ENCODE measurements at regions not wholly inside any gene's neighbourhood (a gene's known extent, or its start where the extent isn't known, plus 50 kb on each side); places are given as distances from the start of the nearest gene placed in this dataset.

DNA sequence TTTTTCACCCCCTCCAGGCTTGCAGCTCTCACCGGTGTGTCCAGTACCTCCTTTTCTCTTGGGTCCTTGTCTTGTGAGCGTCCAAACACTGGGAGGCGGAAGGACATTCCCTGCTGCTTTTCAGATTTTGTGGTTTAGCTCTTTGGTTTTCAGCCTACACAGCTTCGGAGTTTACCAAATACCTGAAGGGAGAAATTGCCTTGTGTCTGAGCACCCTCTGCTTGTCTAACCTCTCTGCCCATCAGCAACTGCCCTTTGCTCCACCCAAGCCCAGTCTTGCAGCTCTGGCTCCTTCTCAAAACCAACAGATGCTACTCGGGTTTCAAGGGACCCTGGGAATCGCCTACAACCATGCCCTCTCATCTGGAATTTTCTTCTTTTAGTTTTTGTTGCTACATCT is 519.1 kb upstream of the IGFBP3 start:
- DNase-seq (ENCODE audit: low read depth), result no peak
- in situ Hi-C loops (cut with HindIII; ENCODE audit: low pct_unique_long_range_greater_than_20kb, low sequenced_read_pairs), result no loop called here

DNA sequence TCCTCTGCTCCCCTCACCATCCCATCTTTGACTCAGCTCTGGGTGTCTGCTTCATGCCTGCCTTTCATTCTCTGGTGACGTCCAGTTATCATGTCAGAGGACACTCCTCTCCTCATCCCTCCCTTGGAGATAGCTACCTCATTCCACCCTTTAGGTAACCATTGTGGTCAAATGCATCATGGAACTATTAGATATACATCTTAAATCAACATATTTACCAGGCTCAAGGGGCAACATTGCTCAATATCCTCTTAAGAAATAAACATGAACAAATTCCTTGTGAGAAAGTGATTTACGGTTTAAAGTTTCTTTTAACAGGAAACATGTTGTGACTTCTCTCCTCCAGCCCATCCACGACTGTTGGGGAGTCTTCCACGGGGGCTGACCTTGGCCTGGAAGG is 511.6 kb upstream of the IGFBP3 start:
- in situ Hi-C loops (cut with HindIII; ENCODE audit: low pct_unique_long_range_greater_than_20kb, low sequenced_read_pairs), result no loop called here
- peak; percentile 58 for DNase-seq (ENCODE audit: low read depth)

DNA sequence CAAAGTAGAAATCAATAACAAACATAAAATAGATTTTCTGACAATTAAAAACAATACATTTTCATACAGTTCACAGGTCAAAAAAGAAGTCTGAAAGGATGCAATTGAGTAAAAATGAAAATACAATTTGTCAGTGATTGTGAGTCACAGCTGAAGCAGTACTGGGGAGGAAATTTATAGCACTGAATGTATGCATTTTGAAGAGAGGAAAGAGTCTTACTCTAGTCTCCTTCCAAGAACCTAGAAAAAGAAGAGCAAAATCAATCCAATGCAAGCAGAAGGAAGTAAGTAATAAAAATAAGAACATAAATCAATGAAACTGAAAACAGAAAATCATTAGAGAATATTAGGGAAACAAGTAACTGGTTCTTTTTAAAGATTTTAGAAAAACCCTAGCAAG is 507.2 kb upstream of the IGFBP3 start:
- no peak for DNase-seq (ENCODE audit: low read depth)

DNA sequence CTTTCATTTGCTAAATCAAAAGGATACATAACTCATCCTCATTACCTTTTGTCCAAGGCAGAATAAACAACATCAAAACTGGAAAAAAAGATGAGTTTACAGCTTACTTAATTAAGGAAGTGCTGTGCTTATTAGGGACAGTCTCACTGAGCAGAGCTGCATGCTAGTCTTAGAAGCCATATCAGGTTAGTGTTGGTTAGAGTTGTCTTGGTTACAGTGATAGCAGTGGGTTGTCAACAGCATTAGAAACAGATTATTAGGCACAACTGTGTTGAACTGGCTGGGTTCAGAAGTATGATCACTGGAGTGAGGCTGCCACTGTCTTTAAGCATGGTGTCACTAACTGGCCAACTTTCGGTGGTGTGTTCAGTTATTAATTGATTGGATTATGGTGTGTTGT is 503.9 kb upstream of the IGFBP3 start:
- no peak for DNase-seq (ENCODE audit: low read depth)
- in situ Hi-C loops (cut with HindIII; ENCODE audit: low pct_unique_long_range_greater_than_20kb, low sequenced_read_pairs), result no loop called here

More for the DNA sequence above, 507.2 kb upstream of the IGFBP3 start:
- in situ Hi-C loops (cut with HindIII; ENCODE audit: low pct_unique_long_range_greater_than_20kb, low sequenced_read_pairs), result no loop called here

DNA sequence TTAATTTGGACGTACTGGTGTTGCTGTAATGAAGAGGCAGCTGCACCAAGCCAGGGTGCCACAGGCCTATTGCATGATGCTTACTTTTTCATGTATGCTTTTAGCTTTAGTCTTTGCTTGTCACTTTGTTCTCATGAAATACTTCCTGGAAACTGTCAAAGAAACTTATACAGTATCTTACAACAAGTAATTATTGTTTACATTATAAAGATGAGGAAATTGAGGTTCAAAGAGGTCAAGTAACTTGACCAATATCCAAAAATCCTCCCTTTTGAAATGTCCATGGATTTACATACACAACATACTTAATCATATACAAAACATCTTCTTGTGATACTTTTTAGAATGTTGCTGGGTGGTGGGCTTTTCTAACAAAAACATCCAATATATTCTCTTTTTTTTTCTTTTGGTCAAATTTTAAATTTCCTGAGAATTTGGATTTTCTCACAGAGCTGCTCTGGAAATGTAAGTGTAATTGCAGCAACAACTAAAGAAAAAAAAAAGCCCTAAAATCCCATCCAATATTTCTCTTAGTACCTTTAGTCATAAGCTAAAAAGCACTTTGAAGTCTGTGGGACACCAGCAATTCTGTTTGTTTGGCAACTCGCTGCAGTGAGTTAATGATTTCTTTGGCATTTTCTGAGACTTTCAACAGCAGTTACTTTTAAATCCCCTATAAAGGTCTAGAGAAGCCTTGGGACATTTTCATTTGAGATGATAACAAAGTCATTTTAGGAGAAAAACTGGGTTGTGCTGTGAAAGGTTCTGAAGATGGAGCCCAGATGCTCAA is 500.6 kb upstream of the IGFBP3 start:
- DNase-seq (ENCODE audit: low read depth), result no peak

DNA sequence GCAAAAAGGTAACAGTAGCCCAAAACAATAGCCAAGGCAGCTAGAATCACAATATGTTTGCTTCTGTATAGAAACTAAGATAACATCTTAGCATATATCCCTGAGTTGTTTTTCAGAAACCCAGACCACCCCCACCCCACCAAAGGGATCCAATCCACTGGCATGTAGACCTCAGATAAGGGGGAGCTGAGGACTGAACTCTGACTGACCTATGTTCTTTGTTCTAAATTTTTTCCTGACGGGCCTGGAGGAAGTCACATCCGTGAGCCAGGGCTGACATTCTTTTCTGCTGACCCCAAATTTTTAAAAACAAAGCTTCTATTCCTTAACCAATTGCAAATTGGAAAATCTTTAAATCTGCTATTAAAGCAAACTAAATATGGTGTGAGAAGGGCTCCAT is 493.9 kb upstream of the IGFBP3 start:
- DNase-seq (ENCODE audit: low read depth), result no peak
- in situ Hi-C loops (cut with HindIII; ENCODE audit: low pct_unique_long_range_greater_than_20kb, low sequenced_read_pairs), result no loop called here

More for the DNA sequence above, 500.6 kb upstream of the IGFBP3 start:
- in situ Hi-C loops (cut with HindIII; ENCODE audit: low pct_unique_long_range_greater_than_20kb, low sequenced_read_pairs), result no loop called here

DNA sequence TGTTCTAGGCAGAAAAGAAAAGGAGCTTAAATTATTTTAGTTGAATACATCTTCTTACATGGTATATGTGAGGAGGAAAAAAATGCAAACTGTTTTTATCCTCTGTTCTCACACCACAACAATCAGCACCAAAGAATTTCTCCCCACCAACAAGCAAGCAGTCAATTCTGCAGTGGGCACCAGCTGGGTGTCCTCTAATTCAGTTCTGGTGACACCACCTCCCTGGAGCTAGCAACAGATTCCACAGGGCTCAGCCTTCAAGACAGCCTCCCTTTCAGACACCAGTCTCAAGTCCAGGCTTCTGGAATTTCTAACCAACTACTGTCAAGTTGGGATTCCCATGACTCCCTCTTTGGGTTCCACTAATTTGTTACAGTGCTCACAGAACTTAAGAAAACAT is 490.2 kb upstream of the IGFBP3 start:
- no peak for DNase-seq (ENCODE audit: low read depth)
- in situ Hi-C loops (cut with HindIII; ENCODE audit: low pct_unique_long_range_greater_than_20kb, low sequenced_read_pairs), result no loop called here

DNA sequence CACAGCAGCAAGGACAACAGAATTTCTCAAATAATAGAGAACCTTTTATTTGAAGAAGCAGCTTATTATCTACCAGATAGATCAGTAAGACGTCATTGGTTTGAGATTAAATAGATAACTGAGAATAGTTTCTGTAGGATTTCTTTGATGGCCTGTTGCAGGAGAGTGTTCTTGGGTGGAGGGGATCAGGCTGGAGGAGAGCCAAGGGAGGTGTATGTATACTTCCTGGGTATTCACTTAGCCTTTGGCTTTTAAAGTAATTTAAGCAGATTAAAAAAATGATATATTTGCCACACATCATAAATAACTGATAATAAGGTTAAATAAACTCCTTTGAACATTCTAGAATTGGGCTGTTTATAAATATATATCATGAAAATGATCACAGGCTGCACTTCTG is 486.1 kb upstream of the IGFBP3 start:
- in situ Hi-C loops (cut with HindIII; ENCODE audit: low pct_unique_long_range_greater_than_20kb, low sequenced_read_pairs), result no loop called here
- no peak for DNase-seq (ENCODE audit: low read depth)

DNA sequence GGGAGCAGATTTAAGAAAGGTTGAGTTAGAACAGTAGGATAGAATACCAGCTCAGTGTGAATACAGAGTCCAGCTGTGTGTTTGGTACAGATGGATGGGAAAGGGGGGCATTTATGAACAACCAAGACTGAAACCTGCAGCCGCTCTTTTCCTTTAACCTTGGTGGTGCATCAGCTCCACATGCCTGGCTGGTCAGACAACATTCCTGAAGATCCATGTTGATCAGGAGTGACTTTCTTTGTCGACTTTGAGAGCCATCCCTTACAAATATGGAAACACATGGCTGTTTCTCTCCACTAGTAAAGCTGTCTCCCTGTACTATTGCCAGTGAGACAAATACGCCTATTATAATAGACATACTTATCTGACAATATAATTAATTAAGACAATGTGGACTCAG is 476.5 kb upstream of the IGFBP3 start:
- no peak for DNase-seq (ENCODE audit: low read depth)
- in situ Hi-C loops (cut with HindIII; ENCODE audit: low pct_unique_long_range_greater_than_20kb, low sequenced_read_pairs), result no loop called here

DNA sequence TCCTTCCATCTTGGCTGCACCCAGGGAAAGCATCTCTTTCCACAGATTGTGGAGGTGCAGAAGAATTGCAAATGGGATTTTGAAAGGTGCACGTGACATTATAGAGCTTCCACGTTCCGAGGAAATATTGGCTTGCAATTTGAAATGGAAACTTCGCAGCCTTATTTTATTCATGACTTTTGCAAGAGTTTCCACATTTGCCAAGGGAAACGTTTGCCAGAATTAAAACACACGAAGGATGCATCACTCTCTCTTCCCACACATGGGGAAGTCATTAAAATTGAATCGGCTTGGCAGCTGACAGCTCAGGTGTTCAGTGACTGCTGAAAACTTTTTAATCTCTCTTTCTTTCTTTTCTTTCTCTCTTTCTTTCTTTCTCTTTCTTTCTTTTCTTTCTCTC is 475.4 kb upstream of the IGFBP3 start:
- DNase-seq (ENCODE audit: low read depth), result no peak
- in situ Hi-C loops (cut with HindIII; ENCODE audit: low pct_unique_long_range_greater_than_20kb, low sequenced_read_pairs), result no loop called here

DNA sequence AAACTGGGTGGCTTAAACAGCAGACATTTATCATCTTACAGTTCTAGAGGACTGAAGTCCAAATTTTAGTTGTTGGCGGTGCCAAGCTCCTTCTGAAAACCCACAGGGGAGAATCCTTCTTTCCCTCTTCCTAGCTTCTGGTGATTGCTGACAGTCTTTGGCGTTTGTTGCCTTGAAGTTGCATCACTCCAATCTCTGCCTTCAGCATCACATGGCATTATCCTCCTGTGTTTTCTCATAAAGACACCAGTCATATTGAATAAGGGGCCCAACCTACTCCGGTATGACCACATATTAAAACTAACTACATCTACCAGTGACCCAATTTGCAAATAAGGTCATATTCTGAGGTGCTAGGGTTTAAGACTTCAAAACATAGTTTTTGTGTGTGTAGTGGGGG is 472.1 kb upstream of the IGFBP3 start:
- DNase-seq (ENCODE audit: low read depth), result no peak
- in situ Hi-C loops (cut with HindIII; ENCODE audit: low pct_unique_long_range_greater_than_20kb, low sequenced_read_pairs), result no loop called here

DNA sequence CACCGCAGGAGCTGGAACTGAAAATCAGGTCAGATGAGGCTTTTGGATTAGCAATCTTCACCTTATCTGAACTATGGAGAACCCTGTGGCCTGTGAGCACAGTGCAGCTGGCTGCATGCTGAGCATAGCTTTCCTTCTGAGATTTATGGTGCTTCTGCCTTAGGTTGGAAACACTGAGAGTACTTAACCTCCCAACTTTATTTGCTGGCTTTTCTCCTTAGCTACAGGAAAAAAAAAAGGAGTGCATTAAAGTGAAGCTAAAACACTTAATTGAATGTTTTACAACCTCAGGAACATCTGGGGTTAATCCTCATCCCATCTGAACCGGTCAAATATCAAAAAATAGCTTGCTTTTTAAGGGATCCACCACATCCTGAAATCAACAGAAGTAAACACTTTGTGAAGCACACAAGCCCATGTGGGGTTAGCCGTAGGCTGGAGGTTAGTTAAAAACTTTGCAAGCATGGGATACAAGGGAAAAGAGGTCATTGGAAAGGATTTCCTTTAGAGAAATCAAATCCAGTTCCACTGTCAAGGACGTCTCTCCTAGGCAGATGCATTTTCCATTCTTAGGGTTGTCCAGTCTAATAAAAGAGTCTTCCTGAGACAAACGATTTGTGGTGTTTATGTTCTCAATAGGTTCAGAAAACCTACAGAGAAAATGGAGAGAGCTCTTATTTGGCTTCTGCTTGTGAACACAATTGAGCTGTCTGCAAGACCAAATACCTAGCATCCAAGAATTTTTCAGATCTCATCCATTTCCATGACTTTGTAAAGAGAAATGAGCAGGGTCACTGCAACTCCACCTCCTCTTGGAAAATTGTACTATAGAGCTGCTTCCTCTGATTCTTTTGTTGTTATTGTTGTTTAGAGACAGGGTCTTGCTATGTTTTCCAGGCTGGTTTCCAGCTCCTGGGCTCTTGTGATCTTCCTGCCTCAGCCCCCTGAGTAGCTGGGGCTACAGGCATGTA is 470.4 kb upstream of the IGFBP3 start:
- in situ Hi-C loops (cut with HindIII; ENCODE audit: low pct_unique_long_range_greater_than_20kb, low sequenced_read_pairs), result no loop called here
- no peak for DNase-seq (ENCODE audit: low read depth)

DNA sequence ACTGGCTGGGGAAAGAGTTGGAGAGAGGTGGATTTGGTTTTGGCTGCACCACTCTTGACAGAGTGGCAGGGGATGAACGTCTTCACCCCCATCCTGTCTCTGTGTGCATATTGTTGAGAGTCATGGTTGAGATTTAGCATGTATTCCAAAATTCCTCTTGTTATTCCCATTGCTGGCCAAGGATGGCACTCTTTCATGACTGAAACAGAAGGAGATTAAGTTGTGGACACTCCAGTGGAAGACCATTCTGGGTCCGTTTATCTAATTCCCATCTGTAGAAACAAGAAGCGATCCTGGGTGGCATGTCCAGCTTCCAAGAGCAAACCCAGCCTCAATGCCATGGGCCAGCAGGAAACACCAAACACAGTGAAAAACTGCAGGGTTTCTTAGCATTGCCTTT is 469.0 kb upstream of the IGFBP3 start:
- no peak for DNase-seq (ENCODE audit: low read depth)
- in situ Hi-C loops (cut with HindIII; ENCODE audit: low pct_unique_long_range_greater_than_20kb, low sequenced_read_pairs), result no loop called here

DNA sequence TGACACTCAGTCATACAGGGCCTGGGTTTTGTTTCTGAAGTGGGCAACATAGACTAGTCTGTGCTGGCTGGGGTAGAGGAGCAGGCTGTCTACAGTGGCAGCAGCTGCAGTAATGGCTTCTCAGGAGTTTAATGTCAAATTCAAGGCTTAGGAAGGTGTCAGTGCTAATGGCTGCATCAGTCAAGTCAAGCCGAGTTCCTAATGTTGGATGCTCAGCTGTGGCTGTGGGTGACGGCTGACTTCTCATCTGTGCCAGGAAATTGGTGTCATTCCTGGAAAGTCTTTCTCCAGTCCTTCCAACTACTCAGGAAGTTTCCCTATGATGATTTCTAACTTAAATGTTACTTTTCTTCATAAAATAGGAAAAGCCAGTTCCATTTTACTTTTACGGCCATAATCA is 468.1 kb upstream of the IGFBP3 start:
- in situ Hi-C loops (cut with HindIII; ENCODE audit: low pct_unique_long_range_greater_than_20kb, low sequenced_read_pairs), result no loop called here
- DNase-seq (ENCODE audit: low read depth), result no peak

DNA sequence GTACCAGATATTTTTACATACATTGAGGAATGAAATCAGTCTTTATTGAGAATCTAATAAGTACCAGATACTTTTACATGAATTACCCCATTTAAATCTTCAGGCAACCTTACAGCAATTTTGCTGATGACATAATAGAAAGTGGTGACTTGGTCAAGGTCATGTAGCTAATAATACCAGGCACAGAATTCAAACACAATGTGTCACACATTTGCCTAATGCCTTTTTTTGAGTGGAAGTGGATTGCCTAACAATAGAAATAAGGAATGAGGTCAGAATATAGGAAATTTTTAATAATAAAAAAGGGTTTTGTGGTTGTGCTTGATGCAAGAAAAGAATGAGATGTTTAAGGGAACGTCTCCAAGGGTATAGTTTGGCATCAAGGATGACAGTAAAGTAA is 466.6 kb upstream of the IGFBP3 start:
- no peak for DNase-seq (ENCODE audit: low read depth)
- in situ Hi-C loops (cut with HindIII; ENCODE audit: low pct_unique_long_range_greater_than_20kb, low sequenced_read_pairs), result no loop called here

DNA sequence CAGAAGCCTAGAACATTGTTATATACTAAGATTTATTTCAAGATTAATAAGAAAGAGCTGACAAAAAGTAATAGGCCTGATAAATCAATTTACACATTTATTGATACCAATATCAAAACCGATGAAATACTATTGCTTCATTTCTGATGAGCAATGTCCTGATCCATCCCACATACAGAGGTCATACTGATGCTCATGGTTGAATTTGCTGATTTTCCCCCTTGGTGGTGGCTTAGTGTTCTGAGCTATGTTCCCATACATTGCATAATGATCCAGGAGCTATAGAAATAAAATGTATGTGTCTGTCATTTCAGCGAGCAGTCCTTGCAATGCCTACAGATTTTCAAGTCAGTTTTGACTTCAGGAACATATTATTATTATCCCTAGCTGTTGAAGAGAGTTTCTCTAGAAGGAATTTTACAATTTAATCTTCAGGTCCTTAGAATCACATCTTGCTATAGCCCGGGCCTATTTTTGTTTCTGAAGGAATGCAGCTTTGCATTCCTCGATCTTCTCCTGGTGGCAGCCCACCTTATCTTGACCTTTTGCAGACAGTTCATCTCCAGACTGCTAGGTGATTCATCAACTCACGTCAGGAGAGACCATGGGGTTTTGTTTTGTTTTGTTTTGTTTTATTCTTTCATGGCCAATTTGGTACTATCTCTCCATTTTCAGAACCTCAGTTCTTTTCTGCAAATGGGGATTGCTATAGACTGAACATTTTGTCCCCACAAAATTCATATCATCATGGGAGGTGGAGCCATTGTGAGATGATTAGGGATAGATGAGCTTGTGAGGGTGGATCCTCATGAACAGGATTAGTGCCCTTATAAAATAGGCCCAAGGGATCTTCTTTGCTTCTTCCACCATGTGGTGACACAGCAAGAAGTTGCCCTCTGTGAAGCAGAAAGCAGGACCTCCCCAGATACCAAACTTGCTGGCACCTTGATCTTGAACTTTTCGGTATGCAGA is 465.6 kb upstream of the IGFBP3 start:
- no peak for DNase-seq (ENCODE audit: low read depth)
- in situ Hi-C loops (cut with HindIII; ENCODE audit: low pct_unique_long_range_greater_than_20kb, low sequenced_read_pairs), result no loop called here

DNA sequence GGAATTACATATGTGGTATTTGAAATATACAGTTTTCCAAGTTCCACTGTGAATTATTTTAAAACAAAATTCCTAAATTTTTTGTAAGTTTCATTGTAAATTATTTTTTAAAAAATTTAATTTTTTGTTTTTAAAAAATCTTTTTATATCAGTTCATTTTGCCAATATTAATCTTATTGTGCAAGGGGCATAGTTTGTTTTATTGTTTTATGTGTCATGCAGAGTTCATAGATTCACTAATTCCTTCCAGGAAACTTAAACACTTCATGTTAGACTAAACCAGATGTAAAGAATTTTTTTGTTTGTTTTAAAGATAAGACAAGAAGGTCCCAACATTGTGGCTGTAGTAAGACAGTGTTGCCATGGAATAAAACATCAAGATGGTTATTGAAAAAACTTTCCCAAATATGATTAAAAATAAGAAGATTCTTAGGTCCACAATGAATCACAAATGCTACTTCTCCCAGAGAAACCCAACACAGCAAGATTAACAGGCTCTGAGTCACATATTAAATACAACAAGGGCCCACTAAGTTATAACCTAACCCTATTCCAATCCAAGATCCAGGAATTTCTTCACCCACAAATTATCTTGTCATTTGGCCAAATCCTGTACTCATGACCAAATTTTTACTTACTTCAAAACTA is 464.7 kb upstream of the IGFBP3 start:
- peak; percentile 47 for DNase-seq (ENCODE audit: low read depth)
- in situ Hi-C loops (cut with HindIII; ENCODE audit: low pct_unique_long_range_greater_than_20kb, low sequenced_read_pairs), result no loop called here

DNA sequence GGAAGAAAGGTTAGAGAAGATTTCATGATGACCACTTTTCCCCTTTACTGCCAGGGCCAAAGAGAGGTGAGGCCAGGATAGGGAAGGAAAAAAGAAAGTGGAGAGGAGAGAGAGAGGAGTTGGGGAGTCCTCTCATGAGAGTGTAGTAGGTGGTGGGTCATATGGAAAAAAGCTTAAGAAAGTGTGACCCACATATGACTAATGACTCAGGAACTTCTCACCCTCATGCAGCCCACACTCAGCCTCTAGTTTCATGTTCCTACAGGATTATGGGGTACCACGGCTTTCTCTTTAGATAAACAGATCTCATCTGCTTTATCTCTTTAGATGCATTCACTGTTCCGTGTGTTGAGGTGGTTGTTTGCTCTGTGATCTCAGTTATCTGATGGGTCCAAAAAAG is 462.5 kb upstream of the IGFBP3 start:
- DNase-seq (ENCODE audit: low read depth), result no peak
- in situ Hi-C loops (cut with HindIII; ENCODE audit: low pct_unique_long_range_greater_than_20kb, low sequenced_read_pairs), result no loop called here

Measured in Caki2 (cell line).